GM12874 (cell line): ENCODE measurements at regions not wholly inside any gene's neighbourhood (a gene's known extent, or its start where the extent isn't known, plus 50 kb on each side); places are given as distances from the start of the nearest gene placed in this dataset.

Experiments used
- CTCF ChIP-seq: IDR thresholded peaks from 2 replicates; pipeline ENCODE4 v1.5.1; 2011; ENCODE audit warnings: low read depth, mild to moderate bottlenecking, control low read depth, low read length, moderate library complexity; ENCODE audit not compliant: insufficient read depth

DNA sequence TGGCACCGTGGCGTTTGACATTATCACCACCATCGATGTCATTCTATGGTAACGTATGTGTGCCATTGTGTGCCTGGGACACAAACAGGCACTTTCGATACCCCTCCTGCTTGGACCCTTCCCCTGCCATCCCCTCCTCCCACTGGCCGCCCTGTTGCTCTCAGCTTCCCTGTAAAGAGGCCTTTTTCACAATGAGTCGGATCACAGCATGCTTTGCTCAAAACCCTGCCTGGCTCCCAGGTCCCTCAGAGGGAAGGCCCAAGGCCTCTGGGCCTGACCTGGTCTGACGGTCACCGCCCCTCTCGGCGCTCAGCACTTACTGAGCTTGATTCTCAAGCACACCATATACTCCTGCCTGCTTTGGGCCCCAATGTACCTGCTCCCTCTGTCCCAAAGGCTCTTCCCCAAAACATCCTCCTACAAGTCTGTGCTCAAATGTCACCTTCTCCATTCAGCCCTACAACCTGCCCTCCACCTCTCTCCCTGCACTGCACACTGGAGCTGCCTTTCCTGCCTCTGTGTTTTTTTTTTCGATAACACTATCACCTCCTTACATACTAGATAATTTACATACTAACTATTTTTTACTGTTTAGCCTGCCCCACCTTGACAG lies 303.8 kb downstream of the SOX9 start:
- TF ChIP-seq CTCF = no peak

GRCh38 chr17:72425133-72425793 lies 304.4 kb downstream of the SOX9 start:
- no peak for TF ChIP-seq CTCF

- TF ChIP-seq CTCF = no peak
These were observed 305.0 kb downstream of the SOX9 start for GRCh38 chr17:72425794-72426168.

GRCh38 chr17:72426321-72426720 lies 305.5 kb downstream of the SOX9 start:
- TF ChIP-seq CTCF = no peak

DNA sequence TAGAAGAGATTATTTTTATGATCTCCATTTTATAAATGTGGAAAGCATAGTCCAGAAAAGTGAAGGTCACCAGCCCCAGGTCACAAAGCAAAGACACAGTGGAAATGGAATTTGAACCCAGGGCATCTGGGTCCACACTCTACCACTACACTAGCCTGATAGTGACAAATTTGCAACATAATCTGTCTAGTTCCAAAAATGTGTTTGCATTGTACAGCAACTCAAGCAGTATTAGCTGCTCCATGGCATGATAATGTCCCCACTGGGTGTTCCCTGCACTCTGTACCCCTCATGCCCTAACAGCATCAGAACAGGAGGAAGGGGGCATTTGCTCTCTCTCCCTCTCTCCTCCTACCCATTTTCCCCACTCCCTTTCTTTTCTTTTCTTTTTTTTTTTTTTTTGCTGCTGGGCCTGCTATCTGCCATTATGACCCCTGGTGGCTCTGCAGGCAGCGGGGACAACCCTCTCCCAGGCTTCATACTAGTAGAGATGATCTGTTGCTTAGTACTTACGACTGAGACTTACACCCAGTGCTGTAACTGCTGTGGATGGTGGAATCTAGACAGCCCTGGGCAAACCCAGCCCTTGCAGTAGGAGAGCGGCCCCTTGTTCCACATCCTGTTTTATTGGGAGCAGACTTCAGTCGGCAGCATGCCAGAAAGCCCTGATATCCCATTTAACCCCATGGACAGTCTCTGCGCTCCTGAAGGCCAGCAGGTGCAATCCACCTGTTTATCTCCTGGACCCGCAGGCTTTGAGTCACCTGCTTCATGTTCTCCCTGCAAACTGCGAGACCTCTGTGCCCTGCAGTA lies 306.3 kb downstream of the SOX9 start:
- no peak for TF ChIP-seq CTCF

- no peak for TF ChIP-seq CTCF
These were observed 306.9 kb downstream of the SOX9 start for GRCh38 chr17:72427761-72428109.

GRCh38 chr17:72429066-72429638 lies 308.3 kb downstream of the SOX9 start:
- TF ChIP-seq CTCF = no peak
